ENCODE measurements at regions not wholly inside any gene's neighbourhood (a gene's known extent, or its start where the extent isn't known, plus 50 kb on each side); places are given as distances from the start of the nearest gene placed in this dataset.

DNA sequence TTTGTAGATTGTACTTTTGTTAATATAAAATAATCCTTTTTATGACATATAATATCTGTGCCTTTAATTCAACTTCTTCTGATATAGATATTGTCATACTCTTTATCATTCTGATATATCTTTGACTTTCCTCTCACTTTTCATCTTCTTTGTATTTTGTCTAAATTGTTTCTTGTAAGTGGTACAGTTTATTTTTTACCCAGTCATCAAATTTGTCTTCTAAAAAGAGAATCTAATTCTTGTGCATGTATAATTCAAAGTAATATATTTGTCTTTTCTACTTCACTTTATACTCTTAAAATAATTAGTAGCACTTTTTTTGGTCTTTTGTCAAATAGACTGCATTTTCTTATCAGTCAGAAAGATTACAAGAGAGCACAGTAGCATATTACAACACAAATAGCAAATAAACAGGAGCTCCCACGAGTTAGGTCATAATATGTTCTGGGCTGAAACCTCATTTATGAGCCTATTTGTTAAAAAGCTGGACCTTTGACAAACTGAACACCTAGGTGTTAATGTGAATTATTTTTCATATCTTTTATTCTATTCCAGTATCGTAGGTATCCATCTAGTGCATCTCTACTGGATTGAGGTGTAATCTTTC, 379.7 kb upstream of the B3GALT2 start:
- TF ChIP-seq, protein P1, sequence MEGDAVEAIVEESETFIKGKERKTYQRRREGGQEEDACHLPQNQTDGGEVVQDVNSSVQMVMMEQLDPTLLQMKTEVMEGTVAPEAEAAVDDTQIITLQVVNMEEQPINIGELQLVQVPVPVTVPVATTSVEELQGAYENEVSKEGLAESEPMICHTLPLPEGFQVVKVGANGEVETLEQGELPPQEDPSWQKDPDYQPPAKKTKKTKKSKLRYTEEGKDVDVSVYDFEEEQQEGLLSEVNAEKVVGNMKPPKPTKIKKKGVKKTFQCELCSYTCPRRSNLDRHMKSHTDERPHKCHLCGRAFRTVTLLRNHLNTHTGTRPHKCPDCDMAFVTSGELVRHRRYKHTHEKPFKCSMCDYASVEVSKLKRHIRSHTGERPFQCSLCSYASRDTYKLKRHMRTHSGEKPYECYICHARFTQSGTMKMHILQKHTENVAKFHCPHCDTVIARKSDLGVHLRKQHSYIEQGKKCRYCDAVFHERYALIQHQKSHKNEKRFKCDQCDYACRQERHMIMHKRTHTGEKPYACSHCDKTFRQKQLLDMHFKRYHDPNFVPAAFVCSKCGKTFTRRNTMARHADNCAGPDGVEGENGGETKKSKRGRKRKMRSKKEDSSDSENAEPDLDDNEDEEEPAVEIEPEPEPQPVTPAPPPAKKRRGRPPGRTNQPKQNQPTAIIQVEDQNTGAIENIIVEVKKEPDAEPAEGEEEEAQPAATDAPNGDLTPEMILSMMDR (IDR thresholded peaks at IDR 0.05; ENCODE audit: borderline replicate concordance, extremely low read depth, low read length, poor library complexity, severe bottlenecking): no peak
- TF ChIP-seq EZH2 (IDR thresholded peaks at IDR 0.05; ENCODE audit: borderline replicate concordance, low read depth, low read length, severe bottlenecking): no peak
